GM20000 (cell line): ENCODE measurements at regions not wholly inside any gene's neighbourhood (a gene's known extent, or its start where the extent isn't known, plus 50 kb on each side); places are given as distances from the start of the nearest gene placed in this dataset.
"Not testable (repeated sequence)": the region's sequence is repeated elsewhere in the genome, so short reads cannot be mapped to it uniquely, and the experiment has no call there.

ENCODE experiments used
- DNase-seq: peaks from one replicate; pipeline ENCODE4 v3.0.0; 2012; ENCODE audit warnings: low spot score
- CTCF ChIP-seq: IDR thresholded peaks from 2 replicates; pipeline ENCODE4 v1.5.1; 2012; ENCODE audit warnings: mild to moderate bottlenecking, control low read depth; ENCODE audit errors: extremely low read depth, missing control alignments

- DNase-seq = no peak
- no peak for TF ChIP-seq CTCF
Measured at GRCh38 chr20:40954521-40955165, 74.0 kb upstream of the TOP1 start.

GRCh38 chr20:40955326-40955725 is 73.3 kb upstream of the TOP1 start:
- TF ChIP-seq CTCF = no peak
- no peak for DNase-seq

GRCh38 chr20:40955826-40956225 is 72.8 kb upstream of the TOP1 start:
- DNase-seq = not testable (repeated sequence)

GRCh38 chr20:40956542-40957264 is 71.9 kb upstream of the TOP1 start:
- no peak for TF ChIP-seq CTCF
- no peak for DNase-seq

GRCh38 chr20:40957265-40957760 is 71.3 kb upstream of the TOP1 start:
- no peak for TF ChIP-seq CTCF
- DNase-seq = no peak

GRCh38 chr20:40958598-40958997 is 70.0 kb upstream of the TOP1 start:
- no peak for DNase-seq
- TF ChIP-seq CTCF = no peak

- TF ChIP-seq CTCF = no peak
- no peak for DNase-seq
Measured at GRCh38 chr20:40959325-40960092, 69.1 kb upstream of the TOP1 start.
